Islet of Langerhans (tissue), 1 donor: ENCODE measurements at regions not wholly inside any gene's neighbourhood (a gene's known extent, or its start where the extent isn't known, plus 50 kb on each side); places are given as distances from the start of the nearest gene placed in this dataset.
"Not testable (repeated sequence)": the region's sequence is repeated elsewhere in the genome, so short reads cannot be mapped to it uniquely, and the experiment has no call there.

Experiments
- FAIRE-seq: peaks from one replicate; lab custom pipeline; 2011; peaks lifted over from hg19 to GRCh38; lab: Jason Lieb, UNC

DNA sequence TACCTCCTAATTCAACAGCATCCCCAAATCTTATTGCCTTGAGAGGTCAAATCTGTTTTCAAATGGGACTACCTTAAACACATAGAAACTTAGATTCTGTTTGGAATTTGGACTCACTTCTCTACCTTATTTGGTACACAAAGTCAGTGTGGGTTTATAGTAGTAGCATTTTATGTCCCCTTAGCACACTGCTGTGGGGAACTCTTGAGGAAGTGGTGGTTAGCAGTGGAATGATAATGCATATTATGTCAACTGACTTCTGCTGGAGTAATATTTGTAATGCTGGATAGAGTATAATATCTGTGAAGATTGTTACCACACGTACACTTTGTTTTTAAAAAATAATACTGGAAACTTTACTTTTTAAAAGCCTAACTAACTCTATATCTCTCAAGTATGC is 386.3 kb downstream of the NDFIP2 start:
- FAIRE-seq, result no peak

DNA sequence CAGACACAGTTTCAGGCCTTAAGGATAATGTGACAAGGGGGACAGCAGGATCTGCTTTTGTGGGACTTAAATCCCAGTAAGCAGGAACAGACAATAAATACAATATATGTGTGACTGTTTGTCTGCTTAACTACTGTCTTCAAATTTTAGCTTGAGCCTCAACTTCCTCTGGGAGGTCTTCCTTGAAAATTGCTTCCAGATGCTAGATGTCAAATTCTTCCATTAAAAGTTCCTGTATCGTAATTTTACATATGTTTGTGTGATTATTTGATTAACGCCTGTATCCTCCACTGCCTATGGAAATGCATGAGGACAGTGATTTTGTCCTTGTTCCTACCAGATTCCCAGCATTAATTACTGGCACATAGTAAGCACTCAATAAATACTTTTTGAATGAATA is 385.5 kb downstream of the NDFIP2 start:
- no peak for FAIRE-seq

DNA sequence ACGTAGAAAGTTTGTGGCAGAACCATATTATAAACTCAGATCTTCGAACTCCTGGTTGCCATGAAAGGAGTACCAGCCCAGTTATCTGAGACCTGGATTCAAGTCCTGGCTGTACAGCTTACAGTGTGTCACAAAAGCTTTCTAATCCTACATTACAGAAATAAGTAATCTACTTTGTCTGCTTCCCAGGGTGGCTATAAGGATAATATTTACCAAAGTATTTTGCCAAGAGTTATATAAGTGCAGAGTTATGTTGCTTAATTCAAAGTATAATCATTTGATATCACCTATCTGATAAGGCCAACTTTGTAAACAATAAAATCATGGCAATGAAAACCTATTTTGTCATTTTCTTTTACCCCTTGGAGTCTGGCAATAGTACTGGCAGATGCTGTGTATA is 381.6 kb downstream of the NDFIP2 start:
- no peak for FAIRE-seq

DNA sequence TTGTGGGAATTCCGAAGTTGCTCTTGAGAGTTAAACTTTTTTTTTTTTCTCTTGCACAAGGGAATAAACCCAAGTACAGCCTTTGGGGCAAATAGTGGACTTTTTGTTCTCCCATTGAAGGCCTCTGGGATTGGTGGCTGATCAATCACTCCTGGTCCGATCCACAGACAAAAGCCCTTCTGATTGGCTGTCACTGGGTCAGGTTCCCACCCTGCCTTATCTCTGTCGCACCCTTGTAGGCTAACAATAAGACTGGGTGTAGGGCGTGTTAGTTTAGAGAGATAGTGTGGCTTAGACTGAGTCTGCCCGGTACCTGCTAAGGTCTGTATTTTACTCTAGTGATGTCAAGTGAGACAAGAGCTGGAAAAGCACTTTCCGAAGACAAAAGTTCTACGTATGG is 380.8 kb downstream of the NDFIP2 start:
- FAIRE-seq, result no peak

DNA sequence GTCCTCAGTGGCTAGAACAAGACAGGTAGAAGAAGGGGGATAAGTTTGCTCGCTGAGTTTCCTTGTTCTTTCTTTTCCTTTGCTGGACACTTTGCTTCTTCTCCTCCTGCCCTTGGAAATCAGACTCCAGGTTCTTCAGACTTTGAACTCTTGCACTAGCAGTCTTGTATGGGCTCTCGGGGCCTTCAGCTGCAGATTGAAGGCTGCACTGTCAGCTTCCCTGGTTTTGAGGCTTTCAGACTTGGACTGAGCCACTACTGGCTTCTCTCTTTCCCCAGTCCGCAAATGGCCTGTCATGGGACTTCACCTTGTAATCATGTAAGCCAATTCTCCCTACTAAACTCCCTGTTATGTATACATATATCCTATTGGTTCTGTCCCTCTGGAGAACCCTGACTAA is 379.8 kb downstream of the NDFIP2 start:
- no peak for FAIRE-seq

DNA sequence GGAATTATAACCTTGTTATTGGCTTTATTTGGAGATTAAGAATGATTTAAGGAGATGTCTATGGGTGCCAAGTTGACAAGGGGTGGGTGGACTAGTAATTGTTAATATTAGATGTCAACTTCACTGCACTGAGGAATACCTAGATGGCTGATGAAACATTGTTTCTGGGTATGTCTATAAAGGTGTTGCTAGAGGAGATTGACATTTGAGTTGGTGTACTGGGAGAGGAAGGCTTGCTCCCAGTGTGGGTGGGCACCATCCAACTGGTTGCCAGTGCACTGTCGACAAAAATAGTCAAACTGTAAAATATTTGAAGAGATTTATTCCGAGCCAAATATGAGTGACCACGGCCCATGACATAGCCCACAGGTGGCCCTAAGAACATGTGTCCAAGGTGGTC is 378.8 kb downstream of the NDFIP2 start:
- no peak for FAIRE-seq

DNA sequence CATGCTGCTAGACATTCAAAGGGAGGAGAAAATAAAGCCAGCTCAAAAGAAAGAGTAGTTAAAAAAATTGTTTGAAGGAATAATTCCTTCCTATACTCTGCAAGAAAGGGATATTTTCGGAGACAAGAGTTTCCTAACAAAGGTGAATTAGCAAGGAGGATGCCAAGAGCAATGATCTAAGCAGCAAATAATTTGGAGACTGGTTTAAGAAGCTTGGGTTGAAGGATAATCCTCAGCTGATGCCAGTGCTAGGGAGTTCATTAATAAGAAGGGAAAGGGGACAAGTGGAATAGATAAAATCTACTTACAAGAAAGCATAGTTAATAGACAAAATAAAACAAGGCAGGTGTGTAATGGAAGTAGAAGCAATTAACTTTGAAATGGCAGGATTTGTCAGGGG is 372.3 kb downstream of the NDFIP2 start:
- no peak for FAIRE-seq

DNA sequence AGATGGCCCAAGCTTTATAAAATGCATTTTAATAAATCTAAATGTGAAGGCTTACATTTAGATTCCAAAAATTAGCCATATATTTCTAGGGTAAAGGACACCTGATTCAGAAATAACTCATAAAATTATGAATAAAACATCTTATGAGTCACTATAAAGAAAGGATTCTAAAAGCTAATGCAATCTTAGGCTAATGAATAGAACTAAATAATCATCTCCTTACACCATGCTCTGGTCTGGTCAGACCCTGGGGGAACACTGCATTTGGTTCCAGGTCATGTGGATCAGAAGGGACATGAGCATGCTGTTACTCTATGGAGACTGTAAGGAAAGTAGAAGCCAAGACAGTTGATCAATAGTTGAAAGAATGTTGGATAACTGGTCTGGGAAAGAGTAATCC is 370.4 kb downstream of the NDFIP2 start:
- no peak for FAIRE-seq

DNA sequence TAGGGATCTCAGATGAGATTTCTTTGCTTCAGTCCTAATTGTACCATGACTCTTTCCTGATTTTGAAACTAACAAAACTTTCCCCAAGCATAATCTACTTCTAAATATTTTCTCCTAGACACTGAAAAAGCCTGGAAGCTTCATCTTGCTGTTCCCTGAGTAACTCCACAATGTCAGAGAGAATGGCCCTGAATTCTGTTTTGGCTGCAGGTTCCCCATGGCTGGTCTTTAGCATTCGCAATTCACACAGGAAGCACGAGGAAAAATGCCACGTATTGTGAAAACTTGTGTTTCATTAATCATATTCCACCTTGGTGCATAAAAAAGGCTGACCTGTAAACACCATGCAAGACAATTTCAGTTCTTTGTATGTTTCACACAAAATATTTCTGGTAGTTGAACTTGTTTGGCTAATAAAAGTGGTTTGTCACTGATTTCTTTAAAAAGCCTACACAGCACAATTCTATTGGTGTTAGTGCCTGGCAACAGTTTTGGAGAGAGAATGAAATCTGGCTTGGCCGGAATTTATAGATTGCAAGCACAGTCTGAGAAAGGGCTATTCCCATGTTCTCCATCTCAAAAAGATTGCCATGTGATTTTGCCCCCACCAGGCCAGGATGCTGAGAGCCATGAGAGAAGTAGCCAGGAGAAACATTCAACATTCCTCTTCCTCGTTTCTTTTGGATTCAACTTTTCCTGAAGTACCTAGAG is 367.1 kb downstream of the NDFIP2 start:
- no peak for FAIRE-seq

DNA sequence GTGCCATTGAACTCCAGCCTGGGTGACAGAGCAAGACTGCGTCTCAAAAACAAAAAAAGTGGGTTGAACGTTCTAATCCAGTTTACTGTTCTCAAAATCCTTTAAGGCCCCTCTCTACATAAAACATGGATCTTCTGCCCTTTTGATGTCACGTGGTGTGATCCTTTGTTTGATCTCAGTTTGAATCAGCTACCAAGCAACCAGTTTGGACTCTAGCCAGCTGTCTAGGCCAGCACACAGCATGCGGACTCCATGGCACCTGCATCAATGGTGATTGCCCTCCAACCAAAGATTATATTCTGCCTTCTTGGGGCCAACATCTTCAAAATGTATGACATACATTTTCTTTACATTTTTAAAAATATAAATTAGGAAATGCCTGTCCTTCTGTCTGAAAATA is 365.4 kb downstream of the NDFIP2 start:
- no peak for FAIRE-seq

DNA sequence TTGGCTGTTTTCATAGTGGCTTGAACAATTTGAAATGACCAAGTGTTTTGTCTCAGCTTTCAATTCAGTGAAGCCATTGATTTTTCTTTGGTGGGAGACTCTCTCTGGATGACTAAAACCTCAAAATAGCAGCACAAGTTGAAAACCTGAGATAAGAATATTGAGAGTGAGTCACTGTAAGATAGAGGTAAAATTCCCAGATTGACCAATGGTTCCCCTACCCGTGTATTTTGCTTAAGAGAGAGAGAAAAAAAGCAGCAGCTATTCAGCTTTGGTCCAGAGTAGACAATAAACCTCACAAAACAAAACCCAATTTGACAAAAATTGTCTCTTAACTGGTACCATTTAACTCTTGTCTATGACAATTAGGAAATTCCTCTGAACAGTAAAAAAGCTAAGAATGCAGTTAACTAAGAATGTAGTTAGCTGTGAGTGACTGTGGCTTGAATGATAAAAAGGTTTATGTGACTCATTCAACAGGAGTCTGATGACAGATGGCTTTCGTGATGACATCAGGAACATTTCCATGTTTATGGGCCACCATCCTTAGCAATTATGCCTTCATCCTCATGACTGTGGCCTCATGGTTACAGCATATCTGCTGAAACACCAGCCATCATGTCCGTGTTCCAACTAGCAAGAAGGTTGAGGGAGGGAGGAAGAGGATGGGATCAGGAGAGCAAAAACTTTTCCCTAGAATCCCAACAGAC is 356.9 kb downstream of the NDFIP2 start:
- FAIRE-seq, result no peak

DNA sequence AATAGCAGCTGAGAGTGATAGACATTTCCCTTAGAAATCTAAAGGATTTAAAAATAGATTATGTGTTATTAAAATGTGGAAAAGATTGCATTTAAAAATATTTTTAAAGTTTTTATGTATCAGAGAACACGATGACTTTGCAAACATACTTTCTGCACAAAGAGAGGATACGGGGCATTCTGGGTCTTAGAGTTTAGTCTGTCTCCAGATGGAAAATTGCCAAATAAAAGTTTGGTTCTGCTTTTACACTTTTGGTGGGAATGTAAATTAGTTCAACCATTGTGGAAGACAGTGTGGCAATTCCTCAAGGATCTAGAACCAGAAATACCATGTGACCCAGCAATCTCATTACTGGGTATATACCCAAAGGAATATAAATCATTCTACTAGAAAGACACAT is 355.2 kb downstream of the NDFIP2 start:
- FAIRE-seq, result not testable (repeated sequence)

DNA sequence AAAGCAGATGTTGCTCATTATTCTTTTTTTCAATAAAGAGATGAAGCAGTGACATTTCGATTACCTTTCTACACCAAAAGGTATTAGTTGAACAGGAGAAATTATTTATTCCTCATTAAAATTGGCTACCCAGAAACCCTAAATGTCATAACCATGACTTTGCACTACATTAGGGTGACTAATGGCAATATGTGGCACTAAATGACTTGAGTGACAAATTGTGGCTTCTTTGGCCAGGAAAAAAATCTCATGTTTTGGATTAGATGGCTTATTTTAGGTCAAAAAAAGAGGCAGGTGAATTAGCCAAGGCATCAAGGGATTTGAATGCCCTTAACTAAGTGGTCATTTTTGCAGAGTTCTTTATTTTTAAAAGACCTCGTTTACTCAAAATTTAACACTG is 353.9 kb downstream of the NDFIP2 start:
- FAIRE-seq, result no peak

DNA sequence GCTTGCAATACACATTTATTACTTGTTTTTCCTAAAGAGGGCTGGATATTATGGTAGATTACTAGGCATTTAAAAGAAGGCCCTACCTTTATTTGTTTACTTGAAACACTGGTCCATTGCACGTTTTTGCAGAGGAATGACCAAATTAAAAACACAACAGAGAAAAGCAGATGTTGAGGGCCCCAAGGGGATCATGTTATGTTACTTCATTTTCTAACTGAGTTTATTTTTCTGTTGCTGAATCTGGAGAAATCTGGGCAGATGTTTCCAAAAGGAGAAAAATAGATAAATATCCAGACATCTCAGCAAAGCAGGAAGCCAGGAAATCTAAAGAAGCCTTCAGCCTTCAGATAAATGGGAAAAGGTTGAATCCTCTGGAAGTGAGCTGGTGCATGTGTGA is 353.0 kb downstream of the NDFIP2 start:
- FAIRE-seq, result no peak

DNA sequence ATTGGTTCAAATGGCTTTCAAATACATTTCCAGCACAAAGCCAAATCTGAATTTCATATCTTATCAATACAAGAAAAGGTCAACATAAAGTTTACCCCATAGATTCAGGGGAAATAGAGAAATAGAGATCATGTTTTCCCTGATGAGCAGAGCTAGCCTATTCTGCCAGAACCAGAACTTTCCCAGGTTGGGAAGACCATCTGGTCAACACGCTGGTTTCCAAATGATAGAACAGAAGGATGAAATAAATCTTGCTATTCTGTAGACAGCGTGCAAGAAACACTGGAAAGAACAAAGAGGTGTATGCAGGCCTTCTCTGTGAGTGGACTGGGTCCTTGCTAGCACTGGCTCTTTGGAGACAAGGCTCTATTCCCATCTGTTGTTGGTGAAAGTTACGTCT is 350.6 kb downstream of the NDFIP2 start:
- FAIRE-seq, result no peak

DNA sequence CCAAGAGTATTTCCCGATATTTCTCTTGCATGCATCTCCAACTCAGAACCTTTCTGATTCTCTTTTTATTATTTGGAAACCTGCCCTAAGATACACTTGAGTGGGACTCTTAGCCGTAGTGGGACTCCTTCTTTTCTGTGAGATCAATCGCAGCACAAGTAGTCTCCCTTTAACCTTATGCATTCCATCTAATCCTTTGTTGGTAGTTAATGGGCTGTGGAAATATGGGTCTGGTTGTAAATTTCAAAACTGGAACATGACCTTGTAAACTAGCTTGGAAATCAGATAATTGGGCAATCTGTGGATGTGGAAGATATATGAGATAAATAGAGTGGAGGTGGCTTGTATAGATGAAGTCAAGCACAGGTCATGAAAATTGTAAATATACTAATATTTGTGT is 350.0 kb downstream of the NDFIP2 start:
- no peak for FAIRE-seq

DNA sequence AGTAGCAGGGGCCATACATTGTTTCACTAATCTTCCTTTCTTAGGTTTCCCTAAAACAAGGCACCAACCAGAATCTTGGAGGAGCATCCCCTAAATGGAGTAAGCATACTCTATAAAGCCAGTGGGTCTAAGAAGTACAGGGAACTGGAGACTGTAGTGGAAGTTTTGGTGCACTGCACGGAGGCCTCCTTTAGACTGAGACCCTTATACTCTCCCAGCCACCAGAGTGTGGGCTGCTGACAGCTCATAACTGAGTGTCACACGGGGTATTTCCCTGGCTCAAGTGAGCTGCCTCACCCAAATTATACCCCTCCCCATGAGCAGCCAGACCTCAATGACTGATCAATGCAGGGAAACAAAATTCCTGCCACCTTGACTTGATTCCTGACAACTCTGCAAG is 349.5 kb downstream of the NDFIP2 start:
- FAIRE-seq, result no peak

DNA sequence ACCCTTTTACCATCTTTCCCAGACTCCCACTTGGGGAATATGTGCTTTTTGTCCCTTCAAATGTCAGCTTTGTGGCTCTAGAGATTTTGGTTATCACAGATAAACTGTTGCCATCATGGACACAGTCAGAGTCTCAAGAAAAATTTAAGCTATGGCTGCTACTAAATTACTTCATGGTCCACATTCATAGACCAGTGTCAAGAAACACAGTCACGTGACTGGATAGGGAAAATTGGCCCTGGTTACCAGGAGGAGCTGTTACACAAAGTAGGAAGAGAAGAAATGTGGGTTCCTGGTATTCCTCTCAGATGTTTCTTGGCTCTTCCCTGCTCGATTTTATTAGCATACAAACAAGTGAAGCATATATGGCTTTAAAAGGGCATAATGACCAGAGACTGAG is 348.9 kb downstream of the NDFIP2 start:
- no peak for FAIRE-seq

DNA sequence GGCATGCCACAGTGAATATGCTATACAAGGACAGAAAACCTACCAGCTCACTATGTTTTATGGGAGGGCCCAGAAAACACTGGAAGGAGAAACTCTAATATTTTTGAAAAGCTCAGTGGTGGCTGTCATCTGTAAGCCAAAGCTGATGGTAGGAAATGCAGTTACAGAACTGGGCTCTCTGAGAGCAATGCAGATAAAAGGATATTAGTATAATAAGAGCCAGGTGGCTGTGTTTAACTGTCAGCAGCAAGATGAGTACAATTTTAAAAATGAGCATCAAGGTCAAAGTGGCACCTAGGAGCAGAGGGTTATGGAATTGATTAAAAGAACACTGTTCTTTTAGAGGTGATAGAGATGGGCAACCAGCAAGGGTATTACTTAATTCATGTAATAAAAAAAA is 345.0 kb downstream of the NDFIP2 start:
- FAIRE-seq, result no peak

DNA sequence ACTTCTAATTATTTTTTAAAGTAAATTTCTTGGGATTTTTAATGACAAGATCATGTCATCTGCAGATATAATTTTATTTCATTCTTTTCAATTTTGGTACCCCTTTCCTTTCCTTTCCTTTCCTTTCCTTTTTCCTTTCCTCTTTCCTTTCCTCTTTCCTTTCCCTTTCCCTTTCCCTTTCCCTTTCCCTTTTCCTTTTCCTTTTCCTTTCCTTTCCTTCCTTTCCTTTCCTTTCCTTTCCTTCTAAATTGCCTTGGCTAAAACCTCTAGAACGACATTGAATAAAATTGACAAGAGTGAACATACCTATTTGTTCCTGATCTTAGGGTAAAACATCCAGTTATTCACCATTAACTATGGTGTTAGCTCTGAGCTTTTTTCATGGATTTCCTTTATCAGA is 334.1 kb downstream of the NDFIP2 start:
- FAIRE-seq, result no peak

DNA sequence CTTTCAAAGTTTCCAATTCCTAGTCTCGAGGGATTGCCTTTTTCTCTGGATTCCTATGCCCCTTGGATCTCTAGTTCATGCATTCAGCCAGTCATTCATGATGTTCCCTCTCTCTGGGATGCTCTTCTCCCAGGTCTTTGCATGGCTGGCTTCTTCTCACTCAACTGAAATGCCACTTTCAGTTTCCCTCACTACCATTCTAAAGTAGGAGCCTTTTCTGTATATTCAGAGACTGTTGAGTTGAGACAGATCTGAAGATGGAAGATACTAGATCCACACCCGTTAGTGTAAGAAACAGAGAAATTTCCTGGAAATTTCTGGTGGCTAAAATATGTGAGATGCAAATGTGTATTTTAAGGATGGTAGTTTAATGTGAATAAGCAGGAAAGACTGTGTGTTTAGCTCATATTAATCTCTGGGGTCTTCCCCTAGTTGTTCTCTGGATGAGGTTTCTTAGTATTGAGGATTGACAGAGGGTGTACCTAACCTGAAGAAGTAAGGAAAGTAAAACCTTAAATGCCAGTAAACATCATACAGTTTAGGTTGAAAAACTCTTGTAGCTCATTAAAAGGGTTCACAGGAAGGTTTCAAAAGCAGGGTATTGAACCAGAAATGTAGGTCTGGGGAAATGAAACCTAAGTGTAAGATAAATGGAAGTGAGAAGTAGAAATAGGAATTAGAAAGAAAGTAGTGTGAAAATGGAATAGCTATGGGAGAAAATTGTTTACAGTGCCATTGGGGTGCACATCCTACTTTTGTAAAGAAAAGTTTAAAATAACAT is 331.3 kb downstream of the NDFIP2 start:
- no peak for FAIRE-seq

DNA sequence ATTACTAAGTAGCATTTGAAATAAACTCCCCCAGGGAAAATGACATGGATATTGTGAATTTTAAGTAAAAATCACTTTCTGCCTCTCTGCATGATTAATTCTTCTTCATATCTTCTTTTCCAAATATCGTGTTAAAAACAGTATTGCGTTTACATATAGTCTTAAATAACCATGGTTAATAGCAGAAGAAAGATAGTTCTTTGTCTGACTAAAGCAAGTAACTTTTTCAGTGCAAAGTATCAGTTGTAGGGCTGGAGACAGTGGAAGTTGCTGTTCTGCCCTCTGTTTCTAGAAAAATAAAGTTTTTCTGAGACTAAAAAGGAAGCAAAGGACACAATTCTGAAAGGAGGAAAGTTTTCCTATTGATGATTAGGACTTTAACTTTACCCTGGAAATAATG is 330.2 kb downstream of the NDFIP2 start:
- FAIRE-seq, result no peak

DNA sequence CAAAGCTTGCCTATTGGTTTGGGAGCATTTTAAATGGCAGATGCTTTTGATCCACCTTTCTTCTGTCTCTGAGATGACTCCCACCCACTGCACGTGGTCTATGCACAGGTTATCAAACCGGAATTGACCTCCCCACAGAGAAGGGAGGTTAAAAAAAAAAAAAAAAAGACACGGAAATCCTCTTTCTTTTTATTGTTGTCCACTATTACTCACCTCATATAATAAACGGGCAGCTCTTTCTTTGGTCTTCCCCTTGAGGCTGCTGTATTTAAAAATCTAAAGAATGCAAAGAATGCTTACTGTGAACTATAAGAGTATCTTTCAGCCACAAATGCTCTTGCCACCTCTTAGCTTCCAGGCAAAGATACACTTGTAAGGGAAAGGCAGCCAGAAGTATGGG is 329.7 kb downstream of the NDFIP2 start:
- FAIRE-seq, result no peak

DNA sequence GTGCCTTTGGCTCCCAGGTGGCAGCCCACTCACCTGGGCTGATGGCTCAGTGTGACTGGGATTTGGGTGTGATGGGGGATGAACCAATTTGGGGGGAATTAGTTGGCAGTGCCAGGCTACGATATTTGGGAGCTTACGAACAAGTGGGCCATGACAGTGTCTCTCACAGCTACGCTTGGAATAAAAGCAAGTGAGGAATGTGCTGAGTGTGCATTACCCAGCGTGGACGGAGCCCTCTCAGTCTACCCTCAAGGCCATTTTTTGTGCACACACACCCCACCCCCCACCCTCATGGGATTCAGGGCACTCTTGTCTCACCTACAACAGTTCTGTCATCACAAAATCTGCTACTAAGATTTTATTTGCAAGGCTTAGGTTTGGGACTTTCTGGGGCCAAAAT is 329.1 kb downstream of the NDFIP2 start:
- no peak for FAIRE-seq
